SJCRH30 (cell line): ENCODE measurements at regions not wholly inside any gene's neighbourhood (a gene's known extent, or its start where the extent isn't known, plus 50 kb on each side); places are given as distances from the start of the nearest gene placed in this dataset.
"Not testable (repeated sequence)": the region's sequence is repeated elsewhere in the genome, so short reads cannot be mapped to it uniquely, and the experiment has no call there.

ENCODE experiments used
- DNase-seq, 2 experiments: peaks; one replicate each; pipeline ENCODE4 v3.0.0-alpha.2; 2015 to 2020
- H3K27ac ChIP-seq: fragments of 250-450 bp; sonication (Bioruptor Pico); 2 replicates; pipeline ENCODE4 v1.5.1; 2020; ENCODE audit warnings: mild to moderate bottlenecking, moderate library complexity
- H3K27me3 ChIP-seq: fragments of 250-450 bp; sonication (Bioruptor Pico); 2 replicates; pipeline ENCODE4 v1.5.1; 2020; ENCODE audit warnings: mild to moderate bottlenecking, moderate library complexity
- H3K36me3 ChIP-seq: fragments of 250-450 bp; sonication (Bioruptor Pico); 2 replicates; pipeline ENCODE4 v1.5.1; 2020; ENCODE audit warnings: mild to moderate bottlenecking, moderate library complexity
- H3K4me1 ChIP-seq: fragments of 250-450 bp; sonication (Bioruptor Pico); 2 replicates; pipeline ENCODE4 v1.5.1; 2020; ENCODE audit warnings: mild to moderate bottlenecking, moderate library complexity
- H3K4me3 ChIP-seq: fragments of 250-450 bp; sonication (Bioruptor Pico); 2 replicates; pipeline ENCODE4 v1.5.1; 2020; ENCODE audit warnings: mild to moderate bottlenecking, moderate library complexity
- H3K9me3 ChIP-seq: fragments of 250-450 bp; sonication (Bioruptor Pico); replicated peaks from 2 replicates; pipeline ENCODE4 v1.5.1; 2020; ENCODE audit warnings: mild to moderate bottlenecking, moderate library complexity

- H3K4me3 ChIP-seq, DNase-seq, H3K27me3 ChIP-seq, H3K4me1 ChIP-seq, H3K27ac ChIP-seq, H3K36me3 ChIP-seq, H3K9me3 ChIP-seq: not testable (repeated sequence)
Observed at GRCh38 chr7:32775809-32776208, 115.8 kb downstream of the KBTBD2 start.

DNA sequence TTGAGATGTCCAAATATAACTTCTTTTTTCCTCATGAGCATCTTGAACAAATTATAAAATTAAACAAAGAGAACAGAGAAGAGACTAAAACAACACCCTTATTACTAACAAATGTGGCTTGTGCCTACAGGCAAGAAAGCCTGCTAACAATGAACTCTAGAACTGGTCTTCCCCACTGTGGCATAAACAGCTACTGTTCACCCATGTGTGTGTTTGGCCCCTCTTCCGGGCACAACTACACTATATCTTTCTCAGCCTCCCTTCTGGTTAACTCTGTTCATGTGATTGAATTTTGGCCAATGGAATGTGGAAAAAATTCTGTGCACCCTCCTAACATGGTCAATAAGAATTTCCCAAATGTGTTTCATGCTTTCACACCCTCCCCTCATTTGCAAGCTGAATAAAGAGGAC is 117.0 kb downstream of the KBTBD2 start:
- Histone ChIP-seq H3K27me3 (no peaks in the 10 kb centered on the region), H3K4me3 (no peak overlapping the region), H3K27ac (no peak overlapping the region), H3K36me3 (no peaks in the 10 kb centered on the region), H3K4me1 (no peaks in the 10 kb centered on the region), H3K9me3 (no peaks in the 10 kb centered on the region)
- DNase-seq, result no peak

GRCh38 chr7:32768866-32769510 is 122.6 kb downstream of the KBTBD2 start:
- not testable (repeated sequence) for H3K36me3 ChIP-seq, H3K27me3 ChIP-seq, H3K27ac ChIP-seq, H3K9me3 ChIP-seq, DNase-seq, H3K4me3 ChIP-seq, H3K4me1 ChIP-seq

- H3K27me3 ChIP-seq, H3K36me3 ChIP-seq, H3K9me3 ChIP-seq, H3K4me1 ChIP-seq, H3K4me3 ChIP-seq, H3K27ac ChIP-seq, DNase-seq: not testable (repeated sequence)
Observed at GRCh38 chr7:32768338-32768737, 123.2 kb downstream of the KBTBD2 start.

GRCh38 chr7:32765649-32766251 is 125.8 kb downstream of the KBTBD2 start:
- H3K36me3 ChIP-seq, H3K4me1 ChIP-seq, H3K4me3 ChIP-seq, H3K27me3 ChIP-seq, H3K9me3 ChIP-seq, H3K27ac ChIP-seq: not testable (repeated sequence)
- peak in 1 of 2 experiments; percentile 21 for DNase-seq

GRCh38 chr7:32765185-32765584 is 126.4 kb downstream of the KBTBD2 start:
- Histone ChIP-seq H3K4me3 (no peak overlapping the region), H3K9me3 (no peaks in the 10 kb centered on the region), H3K27me3 (no peaks in the 10 kb centered on the region), H3K27ac (no peak overlapping the region), H3K36me3 (no peaks in the 10 kb centered on the region), H3K4me1 (no peaks in the 10 kb centered on the region)
- no peak for DNase-seq

DNA sequence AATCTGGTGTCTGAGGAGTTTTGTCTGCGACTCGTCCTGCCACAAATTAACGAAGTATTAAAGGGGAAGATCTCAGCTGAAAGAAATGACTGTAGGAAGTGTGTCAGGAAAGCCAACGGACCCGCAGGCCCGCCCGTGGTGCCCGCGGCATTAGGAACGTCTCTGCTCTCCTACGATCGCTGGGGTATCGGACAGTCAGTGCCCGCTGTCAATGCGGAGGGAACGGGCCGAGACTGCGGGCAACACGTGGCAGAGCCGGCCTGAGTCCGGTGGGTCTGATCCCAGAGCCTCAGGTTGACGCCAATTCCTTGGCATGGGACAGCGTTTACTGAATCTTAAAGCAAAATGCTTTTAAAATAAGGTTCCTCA is 128.7 kb downstream of the KBTBD2 start:
- DNase-seq, result no peak
- no peak overlapping the region for H3K4me3 ChIP-seq
- no peaks in the 10 kb centered on the region for H3K36me3 ChIP-seq
- H3K4me1 ChIP-seq, result no peaks in the 10 kb centered on the region
- H3K9me3 ChIP-seq, result no peaks in the 10 kb centered on the region
- no peak overlapping the region for H3K27ac ChIP-seq
- H3K27me3 ChIP-seq, result no peaks in the 10 kb centered on the region

- not testable (repeated sequence) for H3K27me3 ChIP-seq, DNase-seq, H3K4me1 ChIP-seq, H3K36me3 ChIP-seq, H3K9me3 ChIP-seq, H3K27ac ChIP-seq, H3K4me3 ChIP-seq
Observed at GRCh38 chr7:32762206-32762924, 129.2 kb downstream of the KBTBD2 start.

DNA sequence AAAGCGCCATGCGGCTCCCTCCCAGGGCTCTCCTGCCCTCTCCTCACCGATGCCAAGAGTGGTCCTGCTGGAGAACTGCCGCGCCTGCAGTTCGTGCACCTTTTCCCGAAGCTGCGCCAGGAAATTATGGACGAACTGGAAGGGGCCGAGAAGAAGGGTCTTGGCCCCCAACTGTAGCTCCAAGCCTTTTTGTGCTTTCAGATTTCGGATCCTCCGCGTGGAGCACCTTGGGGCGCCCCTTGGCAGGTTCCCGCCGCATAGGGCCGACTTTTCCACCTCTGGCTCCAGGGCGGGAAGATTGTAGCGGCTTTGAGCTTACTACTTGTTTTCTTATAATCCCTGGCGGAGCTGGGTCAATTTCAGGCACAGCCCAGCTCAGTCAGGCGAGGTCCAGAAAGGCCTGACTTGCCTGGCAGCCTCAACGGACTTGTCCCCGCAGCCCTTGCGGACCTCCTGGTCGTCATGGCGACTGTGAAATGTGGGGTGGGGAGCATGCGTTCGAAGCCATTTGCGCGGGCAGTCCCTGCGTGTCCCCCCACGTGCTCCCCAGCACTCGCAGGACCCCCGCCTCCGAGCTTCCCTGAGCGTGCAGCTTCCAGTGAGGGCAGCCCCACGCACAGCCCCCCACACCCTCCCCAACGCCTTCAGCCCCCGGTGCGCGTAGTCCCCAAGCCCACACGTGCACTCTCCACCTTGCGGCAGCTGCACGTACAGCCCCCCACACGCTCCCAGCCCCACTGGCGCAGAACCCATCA is 129.9 kb downstream of the KBTBD2 start:
- H3K27ac ChIP-seq, result no peak overlapping the region
- no peak for DNase-seq
- H3K9me3 ChIP-seq, result no peaks in the 10 kb centered on the region
- no peak overlapping the region for H3K4me3 ChIP-seq
- H3K27me3 ChIP-seq, result no peaks in the 10 kb centered on the region
- H3K4me1 ChIP-seq, result no peaks in the 10 kb centered on the region
- H3K36me3 ChIP-seq, result no peaks in the 10 kb centered on the region

DNA sequence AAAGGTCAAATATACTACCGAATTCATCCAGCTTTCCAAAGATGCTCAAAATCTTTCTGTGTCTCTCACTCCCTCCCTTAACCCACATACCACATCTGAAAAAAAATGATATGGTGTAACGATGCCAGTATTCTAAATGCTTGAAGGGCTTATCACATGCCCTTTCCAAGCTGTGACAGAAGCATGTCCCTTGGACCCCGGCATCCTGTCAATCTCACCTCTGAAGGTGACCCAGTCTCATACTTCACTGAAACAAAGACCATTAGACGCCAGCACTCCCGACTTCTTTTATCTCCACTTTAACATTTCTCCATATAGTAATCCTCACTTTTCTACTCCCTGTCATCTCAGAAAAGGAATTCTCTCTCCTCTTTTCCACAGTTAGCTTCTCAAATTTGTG is 130.8 kb downstream of the KBTBD2 start:
- not testable (repeated sequence) for H3K9me3 ChIP-seq, H3K4me3 ChIP-seq, DNase-seq, H3K4me1 ChIP-seq, H3K27me3 ChIP-seq, H3K27ac ChIP-seq, H3K36me3 ChIP-seq

GRCh38 chr7:32759859-32760258 is 131.7 kb downstream of the KBTBD2 start:
- H3K27me3 ChIP-seq, H3K27ac ChIP-seq, H3K36me3 ChIP-seq, H3K9me3 ChIP-seq, DNase-seq, H3K4me1 ChIP-seq, H3K4me3 ChIP-seq: not testable (repeated sequence)

DNA sequence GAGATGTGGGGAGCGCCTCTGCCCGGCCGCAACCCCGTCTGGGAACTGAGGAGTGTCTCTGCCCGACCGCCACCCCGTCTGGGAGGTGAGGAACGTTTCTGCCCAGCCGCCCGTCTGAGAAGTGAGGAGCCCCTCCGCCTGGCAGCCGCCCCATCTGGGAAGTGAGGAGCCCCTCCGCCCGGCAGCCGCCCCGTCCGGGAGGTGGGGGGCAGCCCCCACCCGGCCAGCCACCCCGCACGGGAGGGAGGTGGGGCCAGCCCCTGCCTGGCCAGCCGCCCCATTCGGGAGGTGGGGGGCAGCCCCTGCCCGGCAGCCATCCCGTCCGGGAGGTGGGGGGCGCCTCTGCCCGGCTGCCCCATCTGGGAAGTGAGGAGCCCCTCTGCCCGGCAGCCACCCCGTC is 137.7 kb downstream of the KBTBD2 start:
- not testable (repeated sequence) for H3K9me3 ChIP-seq, H3K36me3 ChIP-seq, DNase-seq, H3K27me3 ChIP-seq, H3K4me3 ChIP-seq, H3K27ac ChIP-seq, H3K4me1 ChIP-seq

DNA sequence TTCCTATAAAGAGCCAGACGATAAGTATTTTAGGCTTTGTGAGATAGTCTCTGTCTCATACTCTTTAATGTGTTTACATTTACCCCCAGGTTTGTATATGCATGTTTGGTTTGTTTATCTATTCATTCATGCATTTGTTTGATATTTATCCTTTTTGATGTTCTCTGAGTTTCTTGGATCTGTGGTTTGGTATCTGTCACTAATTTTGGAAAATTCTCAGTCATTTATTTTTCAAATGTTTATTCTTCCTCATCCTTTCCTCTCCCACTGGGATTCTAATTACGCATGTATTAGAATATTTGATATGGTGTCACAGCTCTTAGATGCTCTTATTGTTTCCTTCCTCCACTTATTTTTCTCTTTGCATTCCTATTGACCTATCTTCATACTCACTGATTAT is 143.2 kb downstream of the KBTBD2 start:
- not testable (repeated sequence) for H3K4me1 ChIP-seq, DNase-seq, H3K36me3 ChIP-seq, H3K4me3 ChIP-seq, H3K9me3 ChIP-seq, H3K27ac ChIP-seq, H3K27me3 ChIP-seq

GRCh38 chr7:32747443-32748148 is 144.0 kb downstream of the KBTBD2 start:
- H3K36me3 ChIP-seq, H3K4me3 ChIP-seq, H3K27ac ChIP-seq, H3K9me3 ChIP-seq, DNase-seq, H3K4me1 ChIP-seq, H3K27me3 ChIP-seq: not testable (repeated sequence)
